GM12874 (cell line): ENCODE measurements at regions not wholly inside any gene's neighbourhood (a gene's known extent, or its start where the extent isn't known, plus 50 kb on each side); places are given as distances from the start of the nearest gene placed in this dataset.

Experiments used
- TF ChIP-seq, protein P1 (sequence below): IDR thresholded peaks from 2 replicates; pipeline ENCODE4 v1.5.1; 2011; ENCODE audit warnings: low read depth, mild to moderate bottlenecking, control low read depth, low read length, moderate library complexity; ENCODE audit not compliant: insufficient read depth

DNA sequence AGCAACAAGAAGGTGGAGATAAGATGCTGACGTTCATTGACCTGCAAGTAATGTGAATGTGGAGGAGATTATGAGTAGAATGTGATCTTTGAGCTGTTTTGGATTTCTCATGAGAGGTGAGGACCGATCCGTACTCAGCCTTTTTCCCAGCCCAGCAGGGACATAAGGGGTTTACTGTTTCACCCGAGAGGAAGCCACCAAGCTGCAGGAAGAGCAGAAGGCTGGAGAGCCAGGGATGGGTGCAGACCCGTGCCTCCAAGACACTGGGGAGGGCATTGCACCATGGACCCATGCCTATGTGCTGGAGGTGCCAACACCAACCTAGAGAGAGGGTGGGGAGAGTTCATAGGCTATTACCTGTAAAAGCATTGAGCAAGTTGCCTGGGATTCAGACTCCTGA, 206.0 kb upstream of the DIO3 start:
- TF ChIP-seq, protein P1, sequence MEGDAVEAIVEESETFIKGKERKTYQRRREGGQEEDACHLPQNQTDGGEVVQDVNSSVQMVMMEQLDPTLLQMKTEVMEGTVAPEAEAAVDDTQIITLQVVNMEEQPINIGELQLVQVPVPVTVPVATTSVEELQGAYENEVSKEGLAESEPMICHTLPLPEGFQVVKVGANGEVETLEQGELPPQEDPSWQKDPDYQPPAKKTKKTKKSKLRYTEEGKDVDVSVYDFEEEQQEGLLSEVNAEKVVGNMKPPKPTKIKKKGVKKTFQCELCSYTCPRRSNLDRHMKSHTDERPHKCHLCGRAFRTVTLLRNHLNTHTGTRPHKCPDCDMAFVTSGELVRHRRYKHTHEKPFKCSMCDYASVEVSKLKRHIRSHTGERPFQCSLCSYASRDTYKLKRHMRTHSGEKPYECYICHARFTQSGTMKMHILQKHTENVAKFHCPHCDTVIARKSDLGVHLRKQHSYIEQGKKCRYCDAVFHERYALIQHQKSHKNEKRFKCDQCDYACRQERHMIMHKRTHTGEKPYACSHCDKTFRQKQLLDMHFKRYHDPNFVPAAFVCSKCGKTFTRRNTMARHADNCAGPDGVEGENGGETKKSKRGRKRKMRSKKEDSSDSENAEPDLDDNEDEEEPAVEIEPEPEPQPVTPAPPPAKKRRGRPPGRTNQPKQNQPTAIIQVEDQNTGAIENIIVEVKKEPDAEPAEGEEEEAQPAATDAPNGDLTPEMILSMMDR, result no peak

DNA sequence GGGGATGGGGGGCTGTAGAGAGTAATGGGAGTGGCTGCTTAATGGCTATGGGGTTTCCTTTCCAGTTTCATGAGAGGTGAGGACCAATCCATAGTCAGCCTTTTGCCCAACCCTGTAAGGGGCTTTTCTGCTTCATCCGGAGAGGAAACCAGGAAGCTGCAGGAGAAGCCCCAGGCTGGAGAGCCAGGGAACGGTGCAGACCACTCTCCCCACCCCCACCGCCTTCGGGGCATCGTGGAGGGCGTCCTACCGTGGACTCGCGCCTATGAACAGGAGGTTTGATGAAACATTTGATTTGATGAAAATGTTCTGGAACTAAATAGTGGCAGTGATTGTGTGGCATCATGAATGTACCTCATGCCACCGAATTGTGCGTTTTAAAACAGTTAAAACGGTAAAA, 204.3 kb upstream of the DIO3 start:
- TF ChIP-seq, protein P1, result no peak

- TF ChIP-seq, protein P1, result no peak
Measured at GRCh38 chr14:101357559-101358319, 203.6 kb upstream of the DIO3 start.

GRCh38 chr14:101358320-101359125, 202.8 kb upstream of the DIO3 start:
- TF ChIP-seq, protein P1, result no peak

DNA sequence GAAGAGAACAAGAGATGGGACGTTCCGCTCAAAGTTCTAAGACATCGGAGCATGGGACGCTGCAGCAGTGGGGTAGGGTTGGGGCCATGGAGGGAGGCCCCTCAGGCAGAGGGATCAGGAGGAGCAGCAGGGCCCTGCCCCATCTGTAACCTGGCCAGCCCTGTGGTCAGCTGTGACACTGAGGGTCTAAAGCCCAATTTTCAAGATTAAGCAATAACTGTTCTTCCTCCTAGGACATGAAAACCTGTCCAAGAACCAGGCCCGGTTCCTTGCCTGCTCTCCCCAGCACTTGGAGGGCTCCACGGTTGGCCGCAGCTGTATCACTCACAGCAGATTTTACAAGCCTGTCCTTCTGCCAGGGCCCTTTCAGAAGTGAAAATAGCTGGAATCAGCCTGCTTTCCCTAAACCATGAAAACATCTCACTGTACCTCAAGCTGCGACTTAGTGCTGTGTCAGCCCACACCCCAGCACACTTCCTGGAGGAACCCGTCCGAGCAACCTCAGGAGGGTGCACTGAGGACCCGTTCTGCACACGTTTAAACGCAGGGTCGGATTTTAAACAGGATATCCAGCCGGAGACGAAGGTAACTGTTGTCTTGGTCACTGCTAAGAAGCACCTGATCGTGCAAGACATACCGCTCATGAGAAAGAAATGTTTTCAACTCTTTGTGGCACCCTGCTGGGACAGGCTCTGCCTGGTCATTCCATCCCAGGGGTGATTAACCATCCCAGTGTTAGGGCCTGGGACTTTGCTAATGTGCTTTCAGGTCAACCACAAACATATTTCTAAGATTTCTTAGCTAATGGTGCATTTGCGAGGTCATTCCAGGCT, 201.9 kb upstream of the DIO3 start:
- TF ChIP-seq, protein P1, result no peak

DNA sequence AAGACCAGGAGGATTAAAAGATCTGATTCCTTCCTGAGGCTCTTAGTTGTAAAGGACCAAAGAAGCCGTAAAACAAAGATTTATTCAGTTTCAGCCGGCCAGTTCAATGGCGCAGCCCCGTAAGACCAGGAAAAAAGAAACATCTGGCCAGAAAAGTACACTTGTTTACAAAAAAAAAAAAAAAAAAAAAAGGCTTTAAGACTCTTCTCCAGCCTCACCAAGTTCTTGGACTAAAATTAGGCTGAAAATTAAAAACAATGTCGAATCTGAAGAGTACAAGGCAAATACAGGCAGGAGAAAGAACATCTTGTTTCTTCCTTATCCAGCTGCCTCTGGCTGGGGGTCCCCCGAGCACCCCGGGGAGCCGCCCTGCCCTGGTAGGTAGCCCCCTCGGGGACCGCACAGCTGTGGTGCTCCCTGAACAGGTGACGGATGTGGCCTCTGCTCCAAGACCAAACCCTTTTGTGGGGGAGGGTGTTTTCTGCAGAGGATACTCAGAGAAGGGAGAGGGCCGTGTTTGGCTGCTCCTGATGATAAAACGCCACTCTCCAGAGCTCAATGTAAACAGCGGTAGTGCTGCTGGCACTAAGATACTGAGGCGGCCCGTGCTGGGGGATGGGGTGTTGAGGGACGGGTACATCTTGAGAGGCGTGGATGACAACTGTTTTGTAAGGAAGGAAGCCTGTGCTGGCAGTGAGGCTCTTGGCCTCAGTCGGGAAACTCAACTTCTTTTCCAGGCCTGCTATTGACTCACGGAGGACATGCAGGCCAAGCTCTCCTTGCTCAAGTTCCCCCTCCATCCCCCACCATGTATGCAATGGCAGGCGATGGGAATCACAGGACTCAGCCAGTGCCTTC, 201.0 kb upstream of the DIO3 start:
- TF ChIP-seq, protein P1, result no peak
